CD4-positive, CD25-positive, alpha-beta regulatory T cell (primary cell): ENCODE measurements at regions not wholly inside any gene's neighbourhood (a gene's known extent, or its start where the extent isn't known, plus 50 kb on each side); places are given as distances from the start of the nearest gene placed in this dataset.

Experiments used
- ATAC-seq, 2 donors: fragments of 150-1000 bp; cut with Tn5 transposase; one replicate each; pipeline ENCODE4 v1.10.0; 2021; ENCODE audit warnings: low read depth in 2 of 2, moderate number of reproducible peaks in 2 of 2, moderate library complexity in 1 of 2
- DNase-seq, 3 donors: peaks; one replicate each; pipeline versions ENCODE4 v3.0.0 to v3.0.0-alpha.2; 2012 to 2022; ENCODE audit warnings: mixed read lengths in 1 of 3
- H3K27ac ChIP-seq: one replicate; pipeline ENCODE4 v1.7.0; 2013; ENCODE audit warnings: mild to moderate bottlenecking, low read length; ENCODE audit not compliant: insufficient read depth, poor library complexity, severe bottlenecking
- H3K27me3 ChIP-seq: one replicate; pipeline ENCODE4 v1.7.0; 2013; ENCODE audit warnings: low read length; ENCODE audit not compliant: control insufficient read depth, insufficient read depth
- H3K36me3 ChIP-seq: one replicate; pipeline ENCODE4 v1.7.0; 2013; ENCODE audit warnings: mild to moderate bottlenecking, low read length, moderate library complexity; ENCODE audit not compliant: control insufficient read depth, insufficient read depth
- H3K4me1 ChIP-seq: 2 replicates; pipeline ENCODE4 v1.7.0; 2013; ENCODE audit warnings: mild to moderate bottlenecking, low read length; ENCODE audit not compliant: insufficient read depth, control insufficient read depth, poor library complexity, severe bottlenecking
- H3K4me3 ChIP-seq: one replicate; pipeline ENCODE4 v1.7.0; 2013; ENCODE audit warnings: low read depth, mild to moderate bottlenecking, low read length, moderate library complexity
- H3K9me3 ChIP-seq, 2 experiments: 1 replicate in 1 of 2; 2 replicates in 1 of 2; pipeline ENCODE4 v1.7.0; 2013; ENCODE audit warnings: low read length in 2 of 2, mild to moderate bottlenecking in 1 of 2, moderate library complexity in 1 of 2; ENCODE audit not compliant: control insufficient read depth in 2 of 2
- H3K27ac Mint-ChIP-seq, 3 donors: one replicate each; pipeline ENCODE4 v1.8.0; 2020 to 2022; ENCODE audit warnings: mild to moderate bottlenecking in 3 of 3, mixed read lengths in 3 of 3, moderate library complexity in 2 of 3
- H3K27me3 Mint-ChIP-seq: one replicate; pipeline ENCODE4 v1.8.0; 2022; ENCODE audit warnings: mild to moderate bottlenecking, mixed read lengths
- H3K36me3 Mint-ChIP-seq: one replicate; pipeline ENCODE4 v1.8.0; 2020; ENCODE audit warnings: mixed read lengths
- H3K4me1 Mint-ChIP-seq, 4 donors: one replicate each; pipeline ENCODE4 v1.8.0; 2020 to 2022; ENCODE audit warnings: mixed read lengths in 4 of 4, mild to moderate bottlenecking in 1 of 4
- H3K4me3 Mint-ChIP-seq, 4 donors: one replicate each; pipeline ENCODE4 v1.8.0; 2020 to 2022; ENCODE audit warnings: mild to moderate bottlenecking in 4 of 4, mixed read lengths in 4 of 4, moderate library complexity in 3 of 4
- H3K9me3 Mint-ChIP-seq, 7 donors: one replicate each; pipeline ENCODE4 v1.8.0; 2020 to 2022; ENCODE audit warnings: mixed read lengths in 7 of 7, mild to moderate bottlenecking in 3 of 7, moderate library complexity in 2 of 7

DNA sequence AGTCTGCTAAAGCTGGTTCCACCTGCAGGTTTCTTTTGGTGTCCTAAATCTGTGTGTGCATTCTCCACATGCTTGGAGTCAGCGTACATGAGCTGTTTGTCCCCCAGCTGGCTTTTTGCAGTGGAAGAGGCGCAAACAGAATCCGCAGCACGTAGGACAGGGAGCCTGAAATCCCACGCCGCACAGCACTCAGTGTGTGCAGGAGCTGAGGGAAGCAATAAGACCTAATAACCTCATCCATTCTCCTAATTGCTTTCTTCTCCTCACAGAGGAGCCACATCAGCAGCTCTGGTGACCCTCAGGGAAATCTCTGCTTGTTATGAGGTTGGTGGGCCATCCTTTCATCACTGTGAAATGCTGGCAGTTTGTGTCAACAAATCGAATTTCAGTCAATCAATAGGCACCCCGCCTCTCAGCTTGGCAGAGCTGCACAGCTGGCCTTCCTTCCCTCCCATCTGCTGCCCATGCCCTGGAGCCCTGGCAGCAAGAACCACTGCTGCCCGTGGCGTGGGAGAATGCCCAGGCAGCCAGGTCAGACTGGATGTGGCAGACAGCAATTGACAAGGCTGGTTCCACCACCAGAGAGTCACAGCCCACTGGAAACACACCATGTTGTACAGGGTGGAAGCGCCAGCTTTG, 136.7 kb downstream of the ZDHHC20 start:
- no peaks in the 10 kb centered on the region for H3K36me3 ChIP-seq
- Mint-ChIP-seq H3K4me1 (peaks cover 0 to 11% (median 5%) of the 10 kb centered on the region in 4 donors), H3K9me3 (peaks cover 0 to 2% (median 0%) of the 10 kb centered on the region in 7 donors), H3K4me3 (no peak overlapping the region), H3K36me3 (peaks cover 10% of the 10 kb centered on the region), H3K27ac (peak overlapping the region in 1 of 3 donors; percentile 12), H3K27me3 (no peaks in the 10 kb centered on the region)
- no peaks in the 10 kb centered on the region for H3K9me3 ChIP-seq
- H3K4me1 ChIP-seq, result no peaks in the 10 kb centered on the region
- H3K27ac ChIP-seq, result no peak overlapping the region
- no peak overlapping the region for H3K4me3 ChIP-seq
- no peaks in the 10 kb centered on the region for H3K27me3 ChIP-seq
- ATAC-seq (no peak), DNase-seq (no peak)
